Lung (tissue), 11 donors: ENCODE measurements at regions not wholly inside any gene's neighbourhood (a gene's known extent, or its start where the extent isn't known, plus 50 kb on each side); places are given as distances from the start of the nearest gene placed in this dataset.

ENCODE experiments used
- ATAC-seq: fragments of 200-7000 bp; cut with Tn5 transposase; one replicate; pipeline ENCODE4 v1.9.1; 2020; ENCODE audit warnings: moderate number of reproducible peaks; ENCODE audit not compliant: insufficient read depth, low FRiP score
- DNase-seq, 3 donors: peaks; one replicate each; pipeline ENCODE4 v3.0.0-alpha.2; 2013 to 2017
- H3K27ac ChIP-seq, 2 donors: one replicate each; pipeline ENCODE4 v1.5.1; 2013; ENCODE audit warnings: mild to moderate bottlenecking in 2 of 2, moderate library complexity in 2 of 2, control low read depth in 1 of 2, inconsistent platforms in 1 of 2, low read depth in 1 of 2, low read length in 1 of 2
- H3K27me3 ChIP-seq, 3 donors: one replicate each; pipeline ENCODE4 v1.5.1; 2013; ENCODE audit warnings: low read length in 2 of 3; ENCODE audit not compliant: control insufficient read depth in 3 of 3, insufficient read depth in 3 of 3
- H3K36me3 ChIP-seq, 4 donors: one replicate each; pipeline ENCODE4 v1.5.1; 2013; ENCODE audit warnings: low read length in 4 of 4, mild to moderate bottlenecking in 1 of 4, moderate library complexity in 1 of 4; ENCODE audit not compliant: control insufficient read depth in 4 of 4, insufficient read depth in 4 of 4
- H3K4me1 ChIP-seq, 5 donors: one replicate each; pipeline ENCODE4 v1.5.1; 2013; ENCODE audit warnings: low read length in 5 of 5, mild to moderate bottlenecking in 2 of 5, moderate library complexity in 1 of 5; ENCODE audit not compliant: control insufficient read depth in 5 of 5, insufficient read depth in 5 of 5
- H3K4me3 ChIP-seq: one replicate; pipeline ENCODE4 v1.5.1; 2013; ENCODE audit warnings: mild to moderate bottlenecking, control low read depth, moderate library complexity
- H3K9ac ChIP-seq, 2 donors: one replicate each; pipeline ENCODE4 v1.5.1; 2013; ENCODE audit warnings: low read length in 2 of 2, control low read depth in 1 of 2; ENCODE audit not compliant: insufficient read depth in 1 of 2
- H3K9me3 ChIP-seq, 4 donors: one replicate each; pipeline ENCODE4 v1.5.1; 2013; ENCODE audit warnings: low read length in 3 of 4, mild to moderate bottlenecking in 1 of 4, moderate library complexity in 1 of 4; ENCODE audit not compliant: control insufficient read depth in 4 of 4, insufficient read depth in 3 of 4
- CTCF ChIP-seq: IDR thresholded peaks from 2 replicates; pipeline ENCODE4 v1.5.1; 2012; ENCODE audit warnings: mild to moderate bottlenecking; ENCODE audit errors: control extremely low read depth, extremely low read depth
- WGBS, 2 donors: extraction: QIAGEN DNeasy Blood & Tissue Kit; methylation state at CpG; one replicate each; pipeline ENCODE4 v1.1.7; 2013; 5-methylcytosine and 5-hydroxymethylcytosine counted together
- donor health status: control.
- donor health status: control.
- donor health status: Bipolar disorder and iron deficiency.
- donor health status: healthy.
- donor health status: DM: yes; HTN: yes; CAD: no.

- DNase-seq (no peak), ATAC-seq (no peak)
- 94 to 96% methylated on average over 3 of the region's 3 CpGs for WGBS, 2 donors
- Histone ChIP-seq H3K9ac (no peak overlapping the region), H3K4me3 (no peak overlapping the region), H3K27me3 (no peaks in the 10 kb centered on the region), H3K9me3 (no peaks in the 10 kb centered on the region), H3K4me1 (peaks cover 0 to 18% (median 0%) of the 10 kb centered on the region in 5 donors), H3K36me3 (no peaks in the 10 kb centered on the region), H3K27ac (no peak overlapping the region)
- TF ChIP-seq CTCF = no peak
These were observed 206.0 kb downstream of the CXCL12 start for GRCh38 chr10:44178856-44179255.

- H3K27ac ChIP-seq = no peak overlapping the region
These were observed 206.6 kb downstream of the CXCL12 start for GRCh38 chr10:44178281-44178680.

GRCh38 chr10:44177610-44178009 lies 207.3 kb downstream of the CXCL12 start:
- H3K9ac ChIP-seq = no peak overlapping the region
- H3K4me1 ChIP-seq = peaks cover 0 to 11% (median 0%) of the 10 kb centered on the region in 5 donors
- TF ChIP-seq CTCF = no peak
- 91 to 94% methylated on average over 7 of the region's 7 CpGs for WGBS, 2 donors
- H3K27ac ChIP-seq = no peak overlapping the region
- no peaks in the 10 kb centered on the region for H3K9me3 ChIP-seq
- H3K36me3 ChIP-seq = no peaks in the 10 kb centered on the region
- no peak for ATAC-seq
- H3K4me3 ChIP-seq = no peak overlapping the region
- no peak for DNase-seq
- H3K27me3 ChIP-seq = no peaks in the 10 kb centered on the region

More at GRCh38 chr10:44178281-44178680, 206.6 kb downstream of the CXCL12 start:
- Histone ChIP-seq H3K9ac (no peak overlapping the region), H3K27me3 (no peaks in the 10 kb centered on the region), H3K4me3 (no peak overlapping the region), H3K4me1 (peaks cover 0 to 16% (median 0%) of the 10 kb centered on the region in 5 donors), H3K9me3 (no peaks in the 10 kb centered on the region), H3K36me3 (no peaks in the 10 kb centered on the region)
- no peak for DNase-seq
- no peak for TF ChIP-seq CTCF
- no peak for ATAC-seq
- 86 to 87% methylated on average over 3 of the region's 3 CpGs for WGBS, 2 donors

- no peak for ATAC-seq
- no peaks in the 10 kb centered on the region for H3K9me3 ChIP-seq
- 50 to 62% methylated on average over 3 of the region's 3 CpGs for WGBS, 2 donors
- no peak for DNase-seq
- no peaks in the 10 kb centered on the region for H3K36me3 ChIP-seq
- peaks cover 0 to 11% (median 0%) of the 10 kb centered on the region in 5 donors for H3K4me1 ChIP-seq
- no peak for TF ChIP-seq CTCF
- H3K9ac ChIP-seq = no peak overlapping the region
- H3K27me3 ChIP-seq = no peaks in the 10 kb centered on the region
- H3K27ac ChIP-seq = no peak overlapping the region
- H3K4me3 ChIP-seq = no peak overlapping the region
These were observed 208.6 kb downstream of the CXCL12 start for GRCh38 chr10:44176311-44176710.
